HepG2 (cell line): ENCODE measurements at regions not wholly inside any gene's neighbourhood (a gene's known extent, or its start where the extent isn't known, plus 50 kb on each side); places are given as distances from the start of the nearest gene placed in this dataset.

ENCODE experiments used
- EP300 ChIP-seq, 3 experiments: sonication (generic) in 1 of 3; formaldehyde crosslinking in 1 of 3; IDR thresholded peaks; 2 replicates each; pipeline versions ENCODE4 v1.5.1 to v1.6.1; 2011 to 2020; ENCODE audit warnings: low read depth in 2 of 3, low read length in 2 of 3, borderline replicate concordance in 1 of 3, improper control_type of control experiment in 1 of 3, mild to moderate bottlenecking in 1 of 3, missing genetic modification reagents in 1 of 3, moderate library complexity in 1 of 3
- FOSL1 ChIP-seq: sonication (generic); formaldehyde crosslinking; IDR thresholded peaks from 2 replicates; pipeline ENCODE4 v1.9.0; 2021; ENCODE audit warnings: missing genetic modification reagents, borderline replicate concordance
- POLR2AphosphoS5 ChIP-seq: IDR thresholded peaks from 2 replicates; pipeline ENCODE4 v1.6.1; 2012; ENCODE audit warnings: low read depth, low read length
- PTBP1 ChIP-seq: fragments of 200-400 bp; formaldehyde crosslinking; IDR thresholded peaks from 2 replicates; pipeline ENCODE4 v1.6.1; 2018; ENCODE audit warnings: low read length, low read depth; ENCODE audit not compliant: poor library complexity, severe bottlenecking
- TF ChIP-seq, protein P1 (sequence below): sonication (generic); formaldehyde crosslinking; IDR thresholded peaks from 2 replicates; pipeline ENCODE4 v1.5.1; 2020; ENCODE audit warnings: missing genetic modification reagents, mild to moderate bottlenecking, borderline replicate concordance
- TF ChIP-seq, protein P2 (sequence below): sonication (generic); formaldehyde crosslinking; IDR thresholded peaks from 2 replicates; pipeline ENCODE4 v1.8.1; 2023; ENCODE audit warnings: missing genetic modification reagents, inconsistent platforms, borderline replicate concordance
- TF ChIP-seq, protein P3 (sequence below): sonication (generic); formaldehyde crosslinking; IDR thresholded peaks from 2 replicates; pipeline ENCODE4 v1.5.0; 2020; ENCODE audit warnings: mild to moderate bottlenecking, missing genetic modification reagents, moderate library complexity
- TF ChIP-seq, protein P4 (sequence below), 2 experiments: fragments of 450-650 bp in 1 of 2; sonication (generic) in 1 of 2; formaldehyde crosslinking; IDR thresholded peaks; 2 replicates each; pipeline versions ENCODE4 v1.5.0 to v1.8.0; 2020 to 2022; ENCODE audit warnings: mild to moderate bottlenecking in 1 of 2, missing genetic modification reagents in 1 of 2

DNA sequence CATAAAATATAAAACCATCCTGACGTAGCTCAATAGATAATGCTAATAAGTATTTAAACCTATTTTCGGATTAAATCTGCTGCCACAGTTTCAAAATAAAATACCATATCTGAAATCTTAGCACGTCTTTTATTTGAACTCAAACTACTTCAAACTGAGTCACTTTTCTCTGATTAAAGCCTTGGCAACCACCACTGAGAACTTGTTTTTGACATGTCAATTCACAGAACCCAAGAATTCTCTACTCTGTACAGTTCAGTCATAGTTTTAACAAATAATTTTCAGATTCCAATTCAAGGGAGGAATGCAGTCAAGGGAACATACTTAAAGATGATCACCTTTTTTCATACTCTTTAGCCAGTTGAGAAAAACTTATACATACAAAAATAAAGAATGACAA, 643.2 kb downstream of the KCNT2 start:
- TF ChIP-seq, protein P1, sequence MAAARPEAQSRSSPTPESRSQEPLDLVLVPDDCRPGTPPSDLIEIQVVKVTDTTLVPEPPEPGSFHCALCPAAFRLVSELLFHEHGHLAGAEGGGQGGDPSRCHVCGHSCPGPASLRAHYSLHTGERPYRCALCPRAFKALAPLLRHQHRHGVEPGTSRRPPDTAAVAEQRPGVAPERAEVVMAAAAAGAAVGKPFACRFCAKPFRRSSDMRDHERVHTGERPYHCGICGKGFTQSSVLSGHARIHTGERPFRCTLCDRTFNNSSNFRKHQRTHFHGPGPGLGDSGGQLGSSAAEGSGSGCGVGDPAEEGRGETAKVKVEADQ (CRISPR knock-in tag) = no peak
- TF ChIP-seq, protein P2, sequence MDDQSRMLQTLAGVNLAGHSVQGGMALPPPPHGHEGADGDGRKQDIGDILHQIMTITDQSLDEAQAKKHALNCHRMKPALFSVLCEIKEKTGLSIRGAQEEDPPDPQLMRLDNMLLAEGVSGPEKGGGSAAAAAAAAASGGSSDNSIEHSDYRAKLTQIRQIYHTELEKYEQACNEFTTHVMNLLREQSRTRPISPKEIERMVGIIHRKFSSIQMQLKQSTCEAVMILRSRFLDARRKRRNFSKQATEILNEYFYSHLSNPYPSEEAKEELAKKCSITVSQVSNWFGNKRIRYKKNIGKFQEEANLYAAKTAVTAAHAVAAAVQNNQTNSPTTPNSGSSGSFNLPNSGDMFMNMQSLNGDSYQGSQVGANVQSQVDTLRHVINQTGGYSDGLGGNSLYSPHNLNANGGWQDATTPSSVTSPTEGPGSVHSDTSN (CRISPR knock-in tag) = no peak
- TF ChIP-seq, protein P3, sequence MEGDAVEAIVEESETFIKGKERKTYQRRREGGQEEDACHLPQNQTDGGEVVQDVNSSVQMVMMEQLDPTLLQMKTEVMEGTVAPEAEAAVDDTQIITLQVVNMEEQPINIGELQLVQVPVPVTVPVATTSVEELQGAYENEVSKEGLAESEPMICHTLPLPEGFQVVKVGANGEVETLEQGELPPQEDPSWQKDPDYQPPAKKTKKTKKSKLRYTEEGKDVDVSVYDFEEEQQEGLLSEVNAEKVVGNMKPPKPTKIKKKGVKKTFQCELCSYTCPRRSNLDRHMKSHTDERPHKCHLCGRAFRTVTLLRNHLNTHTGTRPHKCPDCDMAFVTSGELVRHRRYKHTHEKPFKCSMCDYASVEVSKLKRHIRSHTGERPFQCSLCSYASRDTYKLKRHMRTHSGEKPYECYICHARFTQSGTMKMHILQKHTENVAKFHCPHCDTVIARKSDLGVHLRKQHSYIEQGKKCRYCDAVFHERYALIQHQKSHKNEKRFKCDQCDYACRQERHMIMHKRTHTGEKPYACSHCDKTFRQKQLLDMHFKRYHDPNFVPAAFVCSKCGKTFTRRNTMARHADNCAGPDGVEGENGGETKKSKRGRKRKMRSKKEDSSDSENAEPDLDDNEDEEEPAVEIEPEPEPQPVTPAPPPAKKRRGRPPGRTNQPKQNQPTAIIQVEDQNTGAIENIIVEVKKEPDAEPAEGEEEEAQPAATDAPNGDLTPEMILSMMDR (CRISPR knock-in tag) = no peak
- TF ChIP-seq POLR2AphosphoS5 (no peak), PTBP1 (no peak), FOSL1 (CRISPR knock-in tag) (no peak), EP300 (IDR thresholded peaks at IDR 0.05; ENCODE audit: low read depth in 2 of 2, low read length in 2 of 2) (no peak), EP300 (CRISPR knock-in tag; IDR thresholded peaks at IDR 0.05; ENCODE audit: borderline replicate concordance) (no peak)
- TF ChIP-seq, protein P4, sequence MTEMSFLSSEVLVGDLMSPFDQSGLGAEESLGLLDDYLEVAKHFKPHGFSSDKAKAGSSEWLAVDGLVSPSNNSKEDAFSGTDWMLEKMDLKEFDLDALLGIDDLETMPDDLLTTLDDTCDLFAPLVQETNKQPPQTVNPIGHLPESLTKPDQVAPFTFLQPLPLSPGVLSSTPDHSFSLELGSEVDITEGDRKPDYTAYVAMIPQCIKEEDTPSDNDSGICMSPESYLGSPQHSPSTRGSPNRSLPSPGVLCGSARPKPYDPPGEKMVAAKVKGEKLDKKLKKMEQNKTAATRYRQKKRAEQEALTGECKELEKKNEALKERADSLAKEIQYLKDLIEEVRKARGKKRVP (CRISPR knock-in tag; IDR thresholded peaks at IDR 0.05) = no peak
